ENCODE measurements at regions not wholly inside any gene's neighbourhood (a gene's known extent, or its start where the extent isn't known, plus 50 kb on each side); places are given as distances from the start of the nearest gene placed in this dataset.
"Not testable (repeated sequence)": the region's sequence is repeated elsewhere in the genome, so short reads cannot be mapped to it uniquely, and the experiment has no call there.

GRCh38 chr1:98575955-98576354 lies 85.6 kb upstream of the SNX7 start:
- no peak for DNase-seq (ENCODE audit: low read depth)

- no peak for DNase-seq (ENCODE audit: low read depth)
Observed at GRCh38 chr1:98565951-98566350, 95.6 kb upstream of the SNX7 start.

- DNase-seq (ENCODE audit: low read depth) = no peak
Observed at GRCh38 chr1:98559291-98559690, 102.2 kb upstream of the SNX7 start.

DNA sequence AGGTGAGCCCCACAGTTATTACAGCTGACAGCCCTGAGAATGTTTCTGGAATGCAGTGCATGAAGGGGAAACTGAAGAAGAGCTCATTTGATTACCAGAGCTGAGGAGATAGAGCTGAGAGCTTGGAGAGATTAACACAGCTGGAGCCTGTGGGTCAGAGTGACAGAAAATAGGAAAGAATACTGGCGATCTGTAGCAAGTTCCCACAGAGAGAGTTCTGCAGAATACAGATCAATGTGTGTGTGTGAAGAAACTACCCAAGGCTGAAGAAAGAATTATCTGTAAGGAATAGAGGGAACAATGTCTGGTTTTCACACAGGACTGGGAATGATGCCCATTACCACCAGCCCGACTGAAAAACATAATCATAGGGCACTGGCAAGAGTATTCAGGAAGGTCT lies 103.6 kb upstream of the SNX7 start:
- peak; percentile 44 for DNase-seq (ENCODE audit: low read depth)

GRCh38 chr1:98556521-98557158 lies 104.9 kb upstream of the SNX7 start:
- DNase-seq (ENCODE audit: low read depth) = peak; percentile 36

- no peak for DNase-seq (ENCODE audit: low read depth)
Observed at GRCh38 chr1:98555814-98556213, 105.7 kb upstream of the SNX7 start.

- DNase-seq (ENCODE audit: low read depth) = not testable (repeated sequence)
Observed at GRCh38 chr1:98552576-98553074, 108.9 kb upstream of the SNX7 start.

DNA sequence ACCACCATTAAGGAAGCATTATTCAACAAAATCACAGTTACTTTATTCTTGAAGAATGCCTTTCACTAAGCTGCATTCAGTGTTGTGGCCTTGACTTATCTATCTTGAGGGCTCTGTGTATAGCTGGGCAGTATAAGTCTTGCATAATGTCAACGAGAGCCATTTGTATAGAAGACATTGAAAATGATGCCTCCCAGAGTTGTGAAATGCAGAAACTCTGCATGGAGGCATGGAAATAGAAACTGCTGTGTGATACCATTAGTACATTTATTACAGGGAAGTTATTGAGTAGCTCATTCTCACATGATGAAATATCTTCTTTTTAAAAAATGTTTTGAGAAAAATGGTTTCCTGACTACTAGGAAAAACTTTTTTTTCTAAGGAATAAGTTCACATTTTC lies 111.4 kb upstream of the SNX7 start:
- no peak for DNase-seq (ENCODE audit: low read depth)

- no peak for DNase-seq (ENCODE audit: low read depth)
Observed at GRCh38 chr1:98546319-98546718, 115.2 kb upstream of the SNX7 start.

GRCh38 chr1:98538106-98538505 lies 123.4 kb upstream of the SNX7 start:
- DNase-seq (ENCODE audit: low read depth) = no peak

GRCh38 chr1:98523256-98523655 lies 138.3 kb upstream of the SNX7 start:
- DNase-seq (ENCODE audit: low read depth) = no peak

DNA sequence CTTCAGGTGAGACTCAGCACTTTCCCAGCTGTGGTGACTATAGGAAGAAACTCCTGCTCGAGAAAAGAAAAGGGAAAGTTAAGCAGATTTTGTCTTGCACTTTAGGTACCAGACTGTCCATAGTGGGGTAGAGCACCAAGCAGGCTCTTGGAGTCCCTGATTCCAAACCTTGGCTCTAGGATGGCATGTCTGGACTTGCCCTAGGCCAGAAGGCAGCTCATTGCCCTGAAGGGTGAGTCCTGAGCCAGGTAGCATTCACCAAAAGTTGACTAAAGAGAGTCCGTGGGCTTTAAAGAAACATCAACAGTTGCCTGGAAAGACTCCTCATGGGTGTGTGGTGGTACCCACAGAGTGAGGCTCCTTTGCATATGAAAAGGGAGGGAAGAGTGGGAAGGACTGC lies 145.2 kb upstream of the SNX7 start:
- no peak for DNase-seq (ENCODE audit: low read depth)

DNA sequence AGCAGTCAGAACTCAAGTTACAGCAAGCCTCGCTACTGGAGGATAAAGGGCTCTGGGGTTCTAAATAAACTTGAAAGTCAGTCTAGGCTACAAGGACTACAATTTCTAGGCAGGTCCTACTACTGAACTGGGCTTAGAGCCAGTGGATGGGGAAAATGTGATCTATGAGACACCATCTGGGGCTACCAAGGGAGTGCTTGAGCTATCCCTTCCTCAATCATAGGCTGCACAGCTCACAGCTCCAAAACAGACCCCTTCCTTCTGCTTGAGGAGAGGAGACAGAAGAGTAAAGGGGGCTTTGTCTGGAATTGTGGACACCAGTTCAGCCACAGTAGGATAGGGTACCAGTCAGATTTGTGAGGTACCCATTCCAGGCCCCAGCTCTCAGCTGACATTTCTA lies 145.8 kb upstream of the SNX7 start:
- no peak for DNase-seq (ENCODE audit: low read depth)

DNA sequence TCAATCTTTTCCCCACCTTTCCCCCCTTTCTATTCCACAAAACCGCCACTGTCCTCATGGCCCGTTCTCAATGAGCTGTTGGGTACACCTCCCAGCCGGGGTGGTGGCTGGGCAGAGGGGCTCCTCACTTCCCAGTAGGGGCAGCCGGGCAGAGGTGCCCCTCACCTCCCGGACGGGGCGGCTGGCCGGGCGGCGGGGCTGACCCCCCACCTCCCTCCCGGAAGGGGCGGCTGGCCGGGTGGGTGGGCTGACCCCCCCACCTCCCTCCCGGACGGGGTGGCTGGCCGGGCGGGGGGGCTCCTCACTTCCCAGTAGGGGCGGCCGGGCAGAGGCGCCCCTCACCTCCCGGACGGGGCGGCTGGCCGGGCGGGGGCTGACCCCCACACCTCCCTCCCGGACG lies 149.3 kb upstream of the SNX7 start:
- DNase-seq (ENCODE audit: low read depth) = not testable (repeated sequence)

DNA sequence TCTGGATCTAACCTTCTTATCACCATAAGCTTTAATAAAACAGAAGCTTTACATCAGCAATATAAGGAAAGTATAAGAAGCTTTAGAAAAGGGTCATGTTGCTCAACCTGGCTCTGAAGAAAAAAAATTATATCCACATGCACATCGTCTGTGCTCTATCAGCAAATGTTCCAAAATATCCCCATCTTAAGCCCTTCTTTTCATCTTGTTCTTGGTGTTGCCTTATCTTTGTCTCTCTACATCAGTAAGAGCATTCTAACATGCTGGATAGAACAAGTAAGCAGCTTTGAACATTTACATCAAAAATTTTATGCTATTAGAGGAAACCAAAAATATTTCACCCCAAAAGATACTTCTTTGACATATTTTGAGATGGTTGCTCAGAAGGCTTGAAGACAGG lies 157.8 kb upstream of the SNX7 start:
- DNase-seq (ENCODE audit: low read depth) = no peak

- DNase-seq (ENCODE audit: low read depth) = no peak
Observed at GRCh38 chr1:98502937-98503336, 158.6 kb upstream of the SNX7 start.

DNA sequence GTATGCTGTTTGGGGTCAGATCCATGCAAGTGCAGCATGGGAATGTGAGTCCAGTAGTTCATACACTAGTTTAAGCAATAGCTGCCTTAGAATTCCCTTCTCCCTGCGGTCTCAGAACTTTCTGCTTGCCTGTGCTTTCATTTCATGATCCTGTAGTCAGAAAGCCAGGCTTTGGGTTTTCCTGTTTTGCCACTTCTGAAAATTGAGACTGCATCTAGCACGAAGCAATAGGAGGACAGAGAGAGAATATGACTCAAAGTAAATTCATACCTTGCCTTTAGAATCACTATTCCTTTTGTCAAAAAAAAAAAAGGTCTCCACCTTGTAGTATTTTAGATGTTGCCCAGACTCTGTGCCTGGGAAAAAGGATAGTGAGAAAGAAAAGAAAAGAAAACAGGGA lies 161.2 kb upstream of the SNX7 start:
- DNase-seq (ENCODE audit: low read depth) = no peak

GRCh38 chr1:98498651-98499050 lies 162.9 kb upstream of the SNX7 start:
- DNase-seq (ENCODE audit: low read depth) = no peak

DNA sequence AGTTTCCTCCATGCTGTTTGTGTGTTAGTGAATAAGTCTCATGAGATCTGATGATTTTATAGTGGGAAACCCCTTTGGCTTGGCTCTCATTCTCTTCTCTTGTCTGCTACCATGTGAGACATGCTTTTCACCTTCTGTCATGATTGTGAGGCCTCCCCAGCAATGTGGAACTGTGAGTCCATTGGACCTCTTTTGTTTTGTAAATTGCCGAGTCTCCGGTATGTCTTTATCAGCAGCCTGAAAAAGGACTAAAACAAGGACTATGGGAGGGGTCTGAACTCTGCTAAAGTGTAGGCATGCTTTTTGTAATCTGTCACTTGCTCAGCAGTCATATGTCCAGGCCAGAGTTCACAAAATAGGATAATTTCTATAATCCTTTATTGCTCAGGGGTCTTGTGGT lies 164.0 kb upstream of the SNX7 start:
- DNase-seq (ENCODE audit: low read depth) = no peak

- DNase-seq (ENCODE audit: low read depth) = no peak
Observed at GRCh38 chr1:98496256-98496995, 165.1 kb upstream of the SNX7 start.

- no peak for DNase-seq (ENCODE audit: low read depth)
Observed at GRCh38 chr1:98493469-98493868, 168.1 kb upstream of the SNX7 start.

GRCh38 chr1:98490099-98490498 lies 171.4 kb upstream of the SNX7 start:
- no peak for DNase-seq (ENCODE audit: low read depth)

DNA sequence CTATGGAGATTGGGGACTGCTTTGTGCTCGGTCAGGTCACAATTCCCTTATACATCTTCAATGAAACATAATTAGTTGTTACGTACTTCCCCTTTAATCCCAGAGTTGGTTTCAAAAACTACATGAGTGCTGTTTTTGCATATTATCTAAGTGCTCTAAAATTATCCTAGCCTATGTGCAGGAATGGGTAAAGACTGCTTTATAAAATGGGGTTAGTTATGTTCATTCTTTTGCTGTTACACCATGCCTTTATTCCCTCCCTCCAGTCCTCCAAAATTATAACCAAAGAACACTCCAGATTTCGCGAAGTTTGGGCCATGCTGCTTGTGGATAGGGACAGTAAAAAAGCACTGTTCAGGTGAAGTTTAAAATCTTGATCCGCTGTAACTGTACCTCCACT lies 173.9 kb upstream of the SNX7 start:
- no peak for DNase-seq (ENCODE audit: low read depth)

- DNase-seq (ENCODE audit: low read depth) = no peak
Observed at GRCh38 chr1:98482611-98483010, 178.9 kb upstream of the SNX7 start.
